SK-N-SH treated with all-trans-retinoic acid at 6 μM for 48 hours (cell line): ENCODE measurements at regions not wholly inside any gene's neighbourhood (a gene's known extent, or its start where the extent isn't known, plus 50 kb on each side); places are given as distances from the start of the nearest gene placed in this dataset.

Source experiments
- ATAC-seq: fragments of 200-7000 bp; cut with Tn5 transposase; 3 replicates; pipeline ENCODE4 v1.9.1; 2020; ENCODE audit warnings: mild to moderate bottlenecking, moderate library complexity
- ARNTL ChIP-seq: fragments of 450-650 bp; formaldehyde crosslinking; IDR thresholded peaks from 2 replicates; pipeline ENCODE4 v1.5.0; 2020; ENCODE audit warnings: low read depth, mild to moderate bottlenecking, moderate library complexity, borderline replicate concordance
- BACH2 ChIP-seq: fragments of 250-450 bp; sonication (Bioruptor Pico); IDR thresholded peaks from 2 replicates; pipeline ENCODE4 v1.9.0; 2021; ENCODE audit warnings: mild to moderate bottlenecking, borderline replicate concordance
- CREB5 ChIP-seq: fragments of 250-450 bp; sonication (Bioruptor Pico); IDR thresholded peaks from 2 replicates; pipeline ENCODE4 v1.5.1; 2020; ENCODE audit warnings: low read depth, mild to moderate bottlenecking, moderate library complexity
- CSDC2 ChIP-seq: fragments of 250-450 bp; sonication (Bioruptor Pico); IDR thresholded peaks from 2 replicates; pipeline ENCODE4 v1.5.0; 2020; ENCODE audit warnings: mild to moderate bottlenecking, moderate library complexity
- CSRNP3 ChIP-seq: fragments of 250-450 bp; sonication (Bioruptor Pico); IDR thresholded peaks from 2 replicates; pipeline ENCODE4 v1.5.1; 2021; ENCODE audit warnings: mild to moderate bottlenecking, moderate library complexity
- ESRRG ChIP-seq: fragments of 250-450 bp; sonication (Bioruptor Pico); IDR thresholded peaks from 2 replicates; pipeline ENCODE4 v1.6.1; 2021; ENCODE audit warnings: mild to moderate bottlenecking
- GLIS3 ChIP-seq: fragments of 250-450 bp; sonication (Bioruptor Pico); IDR thresholded peaks from 2 replicates; pipeline ENCODE4 v1.5.0; 2020; ENCODE audit warnings: mild to moderate bottlenecking, moderate library complexity
- ISL1 ChIP-seq: fragments of 250-450 bp; sonication (Bioruptor Pico); IDR thresholded peaks from 2 replicates; pipeline ENCODE4 v2.1.2; 2022; ENCODE audit warnings: mild to moderate bottlenecking, moderate library complexity
- POU6F1 ChIP-seq: fragments of 250-450 bp; sonication (Bioruptor Pico); IDR thresholded peaks from 2 replicates; pipeline ENCODE4 v1.8.0; 2021; ENCODE audit warnings: low read depth, mild to moderate bottlenecking, moderate library complexity, borderline replicate concordance
- PPARA ChIP-seq: fragments of 250-450 bp; sonication (Bioruptor Pico); IDR thresholded peaks from 2 replicates; pipeline ENCODE4 v1.5.0; 2020; ENCODE audit warnings: mild to moderate bottlenecking, borderline replicate concordance
- RARB ChIP-seq: fragments of 250-450 bp; sonication (Bioruptor Pico); IDR thresholded peaks from 2 replicates; pipeline ENCODE4 v1.8.0; 2021; ENCODE audit warnings: mild to moderate bottlenecking, moderate library complexity
- SNAI2 ChIP-seq: fragments of 250-450 bp; sonication (Bioruptor Pico); IDR thresholded peaks from 2 replicates; pipeline ENCODE4 v1.5.0; 2020; ENCODE audit warnings: mild to moderate bottlenecking, moderate library complexity
- TCF4 ChIP-seq: fragments of 250-450 bp; sonication (Bioruptor Pico); IDR thresholded peaks from 2 replicates; pipeline ENCODE4 v1.8.0; 2021; ENCODE audit warnings: mild to moderate bottlenecking, moderate library complexity, borderline replicate concordance
- TOX ChIP-seq: fragments of 250-450 bp; sonication (Bioruptor Pico); IDR thresholded peaks from 2 replicates; pipeline ENCODE4 v1.8.0; 2021; ENCODE audit warnings: mild to moderate bottlenecking, moderate library complexity, borderline replicate concordance
- TSHZ2 ChIP-seq: fragments of 250-450 bp; sonication (Bioruptor Pico); IDR thresholded peaks from 2 replicates; pipeline ENCODE4 v1.5.0; 2020; ENCODE audit warnings: mild to moderate bottlenecking, moderate library complexity
- ZC3H10 ChIP-seq: fragments of 250-450 bp; sonication (Bioruptor Pico); IDR thresholded peaks from 2 replicates; pipeline ENCODE4 v1.5.1; 2021; ENCODE audit warnings: mild to moderate bottlenecking, moderate library complexity
- ZFP3 ChIP-seq: fragments of 250-450 bp; sonication (Bioruptor Pico); IDR thresholded peaks from 2 replicates; pipeline ENCODE4 v1.5.0; 2020; ENCODE audit warnings: mild to moderate bottlenecking, moderate library complexity
- ZFP30 ChIP-seq: fragments of 450-650 bp; formaldehyde crosslinking; IDR thresholded peaks from 2 replicates; pipeline ENCODE4 v1.5.0; 2022; ENCODE audit warnings: mild to moderate bottlenecking, moderate library complexity
- ZNF565 ChIP-seq: fragments of 450-650 bp; formaldehyde crosslinking; conservative IDR thresholded peaks from 2 replicates; pipeline ENCODE4 v1.5.0; 2020; ENCODE audit warnings: low read depth, mild to moderate bottlenecking, moderate library complexity
- ZNF70 ChIP-seq: fragments of 450-650 bp; formaldehyde crosslinking; IDR thresholded peaks from 2 replicates; pipeline ENCODE4 v1.5.0; 2020; ENCODE audit warnings: mild to moderate bottlenecking, moderate library complexity
- ZNF8 ChIP-seq: fragments of 450-650 bp; formaldehyde crosslinking; IDR thresholded peaks from 2 replicates; pipeline ENCODE4 v1.5.0; 2020; ENCODE audit warnings: mild to moderate bottlenecking, moderate library complexity

- TF ChIP-seq TOX (CRISPR knock-in tag) = no peak
- no peak for TF ChIP-seq GLIS3
- TF ChIP-seq RARB (CRISPR knock-in tag) = no peak
- TF ChIP-seq PPARA = no peak
- TF ChIP-seq ESRRG = no peak
- TF ChIP-seq ZNF70 = no peak
- no peak for ATAC-seq
Measured at GRCh38 chr2:4938206-4938605, 754.0 kb upstream of the SOX11 start.

- TF ChIP-seq ZNF565 (CRISPR knock-in tag) (no peak), GLIS3 (no peak), SNAI2 (CRISPR knock-in tag) (no peak), ZC3H10 (CRISPR knock-in tag) (no peak), CSRNP3 (no peak), BACH2 (CRISPR knock-in tag) (no peak), ESRRG (no peak), TCF4 (CRISPR knock-in tag) (no peak), POU6F1 (CRISPR knock-in tag) (no peak)
- ATAC-seq = no peak
Measured at GRCh38 chr2:4942441-4942840, 749.7 kb upstream of the SOX11 start.

GRCh38 chr2:4947911-4948310 lies 744.3 kb upstream of the SOX11 start:
- TF ChIP-seq TSHZ2 (CRISPR knock-in tag) = no peak
- no peak for TF ChIP-seq CSRNP3
- no peak for ATAC-seq

- ATAC-seq = no peak
- no peak for TF ChIP-seq CSDC2 (CRISPR knock-in tag)
- TF ChIP-seq ESRRG = no peak
- TF ChIP-seq ARNTL = no peak
- no peak for TF ChIP-seq CREB5 (CRISPR knock-in tag)
- TF ChIP-seq ISL1 (CRISPR knock-in tag) = no peak
- TF ChIP-seq TSHZ2 (CRISPR knock-in tag) = no peak
- no peak for TF ChIP-seq ZFP30
- TF ChIP-seq CSRNP3 = no peak
- no peak for TF ChIP-seq ZFP3
- TF ChIP-seq ZNF8 (CRISPR knock-in tag) = no peak
- TF ChIP-seq POU6F1 (CRISPR knock-in tag) = no peak
Measured at GRCh38 chr2:4951368-4951767, 740.8 kb upstream of the SOX11 start.
